Heart right ventricle (tissue), 16 donors: ENCODE measurements at regions not wholly inside any gene's neighbourhood (a gene's known extent, or its start where the extent isn't known, plus 50 kb on each side); places are given as distances from the start of the nearest gene placed in this dataset.

ENCODE experiments used
- ATAC-seq, 8 donors: fragments of 200-7000 bp; cut with Tn5 transposase; one replicate each; pipeline ENCODE4 v1.9.1; 2020; ENCODE audit warnings: mild to moderate bottlenecking in 8 of 8, moderate library complexity in 8 of 8, moderate number of reproducible peaks in 1 of 8
- DNase-seq, 2 donors: peaks; one replicate each; pipeline ENCODE4 v3.0.0-alpha.2; 2020
- H3K27ac ChIP-seq, 10 donors: fragments of 200-600 bp; sonication (generic) in 2 of 10; one replicate each; pipeline versions ENCODE4 v1.5.0 to v1.8.0; 2020 to 2022; ENCODE audit warnings: mild to moderate bottlenecking in 3 of 10
- H3K27me3 ChIP-seq, 7 donors: fragments of 200-600 bp; one replicate each; pipeline ENCODE4 v1.8.0; 2021 to 2022; ENCODE audit warnings: mild to moderate bottlenecking in 2 of 7
- H3K36me3 ChIP-seq, 9 donors: fragments of 200-600 bp; sonication (generic) in 1 of 9; one replicate each; pipeline versions ENCODE4 v1.5.0 to v1.8.0; 2020 to 2022; ENCODE audit warnings: mild to moderate bottlenecking in 2 of 9
- H3K4me1 ChIP-seq, 9 donors: fragments of 200-600 bp; sonication (generic) in 1 of 9; one replicate each; pipeline versions ENCODE4 v1.5.0 to v1.8.0; 2020 to 2022; ENCODE audit warnings: mild to moderate bottlenecking in 4 of 9
- H3K4me3 ChIP-seq, 10 donors: fragments of 200-600 bp; sonication (generic) in 2 of 10; one replicate each; pipeline versions ENCODE4 v1.5.0 to v1.8.0; 2020 to 2022; ENCODE audit warnings: mild to moderate bottlenecking in 7 of 10, moderate library complexity in 2 of 10
- H3K9me3 ChIP-seq, 11 donors: fragments of 200-600 bp in 10 of 11; sonication (generic) in 2 of 11; one replicate each; pipeline versions ENCODE4 v1.5.0 to v1.8.0; 2013 to 2022; ENCODE audit warnings: mild to moderate bottlenecking in 2 of 11, control low read depth in 1 of 11, moderate library complexity in 1 of 11
- CTCF ChIP-seq, 9 donors: fragments of 200-600 bp; sonication (generic) in 2 of 9; IDR thresholded peaks; one replicate each; pipeline versions ENCODE4 v1.5.0 to v1.8.0; 2021 to 2022; ENCODE audit warnings: antibody characterized with exemption in 9 of 9, mild to moderate bottlenecking in 5 of 9, moderate library complexity in 1 of 9
- WGBS, 2 donors: extraction: QIAGEN DNeasy Blood & Tissue Kit; methylation state at CpG; one replicate each; pipeline ENCODE4 v1.1.7; 2013; ENCODE audit warnings: inconsistent platforms in 1 of 2; 5-methylcytosine and 5-hydroxymethylcytosine counted together
- intact Hi-C, 10 donors: fragments of 100-400 bp; cut with DNase I; formaldehyde crosslinking; loops; one replicate each; pipeline versions ENCODE4 v1.11.1 to v1.14.2; 2022
- donor health status: Arrhythmogenic right ventricular cardiomyopathy.
- donor health status: ischemic (EF 13 %, LVEDD 7.1; RV severe dilation, severe dysfunction).
- donor health status: healthy with polysubstance abuse.
- donor health status: DM: no; HTN: yes; CAD: no.
- donor health status: DM: no; HTN: no; CAD: no.
- donor health status: ischemic (EF 25% LVEDD 6.9; RV normal size, moderate dysfunction).
- donor health status: ischemic (EF 25% LVEDD 5.7; RV mildly dilated, moderate dysfunction).
- donor health status: healthy.
- donor health status: DM: yes; HTN: yes; CAD: no.
- donor health status: Ischemic cardiomyopathy.
- donor health status: ischemic (EF 35%, LVEDD 5.7; RV mildly dilated, moderate dysfunction).
- donor health status: nonischemic (EF 11% LVEDD 7.7; RV severe dilation, severe dysfunction).
- donor health status: DM: yes; HTN: yes; CAD: no.
- donor health status: PGD.
- donor health status: ischemic (EF 29% LVEDD 5.4; RV normal size, mild dysfunction).
- donor health status: nonischemic (EF 23%, LVEDD 6.1; RV moderate dilation, normal function).

- intact Hi-C loops = no loop called here
- H3K36me3 ChIP-seq = no peaks in the 10 kb centered on the region
- no peak overlapping the region for H3K27ac ChIP-seq
- H3K27me3 ChIP-seq = no peaks in the 10 kb centered on the region
- peaks cover 0 to 37% (median 5%) of the 10 kb centered on the region in 11 donors for H3K9me3 ChIP-seq
- TF ChIP-seq CTCF (IDR thresholded peaks at IDR 0.05) = no peak
- no peak overlapping the region for H3K4me3 ChIP-seq
- H3K4me1 ChIP-seq = no peaks in the 10 kb centered on the region
- no peak for DNase-seq
- ATAC-seq = no peak
Observed at GRCh38 chr6:77159730-77160129, 303.6 kb downstream of the HTR1B start.

- WGBS, 2 donors = 67% methylated on average over 4 of the region's 4 CpGs
- Histone ChIP-seq H3K36me3 (no peaks in the 10 kb centered on the region), H3K4me3 (no peak overlapping the region), H3K27ac (no peak overlapping the region), H3K27me3 (no peaks in the 10 kb centered on the region), H3K4me1 (no peaks in the 10 kb centered on the region), H3K9me3 (peaks cover 0 to 14% (median 0%) of the 10 kb centered on the region in 11 donors)
- DNase-seq (no peak), ATAC-seq (no peak)
- intact Hi-C loops = no loop called here
- no peak for TF ChIP-seq CTCF (IDR thresholded peaks at IDR 0.05)
Observed at GRCh38 chr6:77151241-77151640, 312.1 kb downstream of the HTR1B start.

- TF ChIP-seq CTCF (IDR thresholded peaks at IDR 0.05) = no peak
- Histone ChIP-seq H3K4me1 (no peaks in the 10 kb centered on the region), H3K36me3 (no peaks in the 10 kb centered on the region), H3K9me3 (peaks cover 0 to 8% (median 0%) of the 10 kb centered on the region in 11 donors), H3K27me3 (no peaks in the 10 kb centered on the region), H3K27ac (no peak overlapping the region), H3K4me3 (no peak overlapping the region)
- intact Hi-C loops = no loop called here
- DNase-seq = no peak
- ATAC-seq = no peak
Observed at GRCh38 chr6:77150736-77151135, 312.6 kb downstream of the HTR1B start.

GRCh38 chr6:77145244-77145643, 318.0 kb downstream of the HTR1B start:
- Histone ChIP-seq H3K4me1 (no peaks in the 10 kb centered on the region), H3K4me3 (no peak overlapping the region), H3K27me3 (no peaks in the 10 kb centered on the region), H3K9me3 (no peaks in the 10 kb centered on the region), H3K36me3 (no peaks in the 10 kb centered on the region), H3K27ac (no peak overlapping the region)
- ATAC-seq (no peak), DNase-seq (no peak)
- intact Hi-C loops = no loop called here
- WGBS, 2 donors = 55 to 63% methylated on average over 1 of the region's 1 CpG
- no peak for TF ChIP-seq CTCF (IDR thresholded peaks at IDR 0.05)
